ENCODE measurements at regions not wholly inside any gene's neighbourhood (a gene's known extent, or its start where the extent isn't known, plus 50 kb on each side); places are given as distances from the start of the nearest gene placed in this dataset.

DNA sequence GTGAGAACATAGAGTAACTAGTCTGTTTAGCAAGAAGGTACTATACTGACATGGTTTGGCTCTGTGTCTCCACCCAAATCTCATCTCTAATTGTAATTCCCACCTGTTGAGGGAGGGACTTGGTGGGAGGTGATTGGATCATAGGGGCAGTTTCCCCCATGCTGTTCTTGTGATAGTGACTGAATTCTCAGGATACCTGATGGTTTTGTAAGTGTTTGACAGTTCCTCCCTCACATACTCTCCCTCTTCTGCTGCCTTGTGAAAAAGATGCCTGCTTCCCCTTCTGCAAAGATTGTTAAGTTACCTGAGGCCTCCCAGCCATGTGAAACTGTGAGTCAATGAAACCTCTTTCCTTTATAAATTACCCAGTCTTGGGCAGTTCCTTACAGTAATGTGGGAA, 240.4 kb upstream of the ST8SIA4 start:
- Histone ChIP-seq H3K9ac (replicated peaks; ENCODE audit: extremely low read depth, insufficient read depth, low read length) (no peak overlapping the region), H2AFZ (ENCODE audit: low read depth, low read length) (no peak overlapping the region), H3K27me3 (ENCODE audit: control insufficient read depth in 2 of 2, insufficient read depth in 2 of 2, low read length in 2 of 2) (no peaks in the 10 kb centered on the region), H3K79me2 (ENCODE audit: control insufficient read depth, insufficient read depth, low read length) (no peaks in the 10 kb centered on the region), H3K36me3 (ENCODE audit: control insufficient read depth in 2 of 2, extremely low read depth in 1 of 2, insufficient read depth in 2 of 2, low read length in 2 of 2) (no peaks in the 10 kb centered on the region), H3K4me1 (ENCODE audit: control insufficient read depth, extremely low read depth, insufficient read depth, low read length) (no peaks in the 10 kb centered on the region), H3K4me3 (replicated peaks in 1 of 3; ENCODE audit: insufficient read depth in 1 of 3, low read depth in 1 of 3, low read length in 3 of 3) (no peak overlapping the region), H3K9me1 (replicated peaks; ENCODE audit: control insufficient read depth, extremely low read depth, insufficient read depth, low read length) (no peaks in the 10 kb centered on the region), H4K20me1 (replicated peaks; ENCODE audit: control insufficient read depth, extremely low read depth, insufficient read depth, low read length) (no peaks in the 10 kb centered on the region), H3K9me3 (replicated peaks; ENCODE audit: control insufficient read depth, insufficient read depth, low read length) (no peaks in the 10 kb centered on the region), H3K27ac (ENCODE audit: insufficient read depth, low read depth, low read length) (no peak overlapping the region), H3K4me2 (ENCODE audit: insufficient read depth, low read length) (no peak overlapping the region)
- TF ChIP-seq POLR2A (IDR thresholded peaks at IDR 0.05; ENCODE audit: low read depth, low read length) (no peak), FOS (IDR thresholded peaks at IDR 0.05; ENCODE audit: borderline replicate concordance, insufficient read depth, low read length) (no peak), MYC (IDR thresholded peaks at IDR 0.05; ENCODE audit: low read depth, low read length) (no peak), GATA2 (IDR thresholded peaks at IDR 0.05; ENCODE audit: insufficient read depth, insufficient read length, low read depth, low read length) (no peak), POLR2AphosphoS5 (IDR thresholded peaks at IDR 0.05; ENCODE audit: insufficient read depth, low read depth, low read length) (no peak)
- TF ChIP-seq, protein P1, sequence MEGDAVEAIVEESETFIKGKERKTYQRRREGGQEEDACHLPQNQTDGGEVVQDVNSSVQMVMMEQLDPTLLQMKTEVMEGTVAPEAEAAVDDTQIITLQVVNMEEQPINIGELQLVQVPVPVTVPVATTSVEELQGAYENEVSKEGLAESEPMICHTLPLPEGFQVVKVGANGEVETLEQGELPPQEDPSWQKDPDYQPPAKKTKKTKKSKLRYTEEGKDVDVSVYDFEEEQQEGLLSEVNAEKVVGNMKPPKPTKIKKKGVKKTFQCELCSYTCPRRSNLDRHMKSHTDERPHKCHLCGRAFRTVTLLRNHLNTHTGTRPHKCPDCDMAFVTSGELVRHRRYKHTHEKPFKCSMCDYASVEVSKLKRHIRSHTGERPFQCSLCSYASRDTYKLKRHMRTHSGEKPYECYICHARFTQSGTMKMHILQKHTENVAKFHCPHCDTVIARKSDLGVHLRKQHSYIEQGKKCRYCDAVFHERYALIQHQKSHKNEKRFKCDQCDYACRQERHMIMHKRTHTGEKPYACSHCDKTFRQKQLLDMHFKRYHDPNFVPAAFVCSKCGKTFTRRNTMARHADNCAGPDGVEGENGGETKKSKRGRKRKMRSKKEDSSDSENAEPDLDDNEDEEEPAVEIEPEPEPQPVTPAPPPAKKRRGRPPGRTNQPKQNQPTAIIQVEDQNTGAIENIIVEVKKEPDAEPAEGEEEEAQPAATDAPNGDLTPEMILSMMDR (IDR thresholded peaks at IDR 0.05; ENCODE audit: extremely low read depth in 1 of 2, insufficient read depth in 1 of 2, low read depth in 1 of 2, low read length in 2 of 2): no peak
- BruUV-seq (replicated peaks): no TSS peak
- FAIRE-seq (no peak), DNase-seq (ENCODE audit: low read depth, low spot score) (no peak)
- dilution Hi-C loops (cut with MboI; ENCODE audit: extremely low pct_ligation_motif_present, low sequenced_read_pairs) (no loop called here), intact Hi-C loops (cut with micrococcal nuclease) (no loop called here)
- ChIA-PET POLR2A (no interaction called here), CTCF (no interaction called here)

DNA sequence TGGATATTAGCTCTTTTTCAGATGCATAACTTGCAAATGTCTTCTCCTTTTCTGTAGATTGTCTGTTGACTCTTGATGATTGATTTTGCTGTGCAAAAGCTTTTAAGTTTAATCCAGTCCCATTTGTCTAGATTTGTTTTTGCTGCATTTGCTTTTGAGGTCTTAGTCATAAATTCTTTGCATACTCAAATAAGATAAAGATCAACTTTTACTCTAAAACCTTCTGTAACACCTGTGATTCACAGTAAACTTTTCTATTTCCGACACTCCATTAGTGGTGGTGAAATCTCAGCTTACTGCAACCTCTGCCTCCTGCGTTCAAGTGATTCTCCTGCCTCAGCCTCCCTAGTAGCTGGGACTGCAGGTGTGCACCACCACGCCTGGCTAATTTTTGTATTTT, 239.0 kb upstream of the ST8SIA4 start:
- DNase-seq (ENCODE audit: low read depth, low spot score) (no peak), FAIRE-seq (no peak)
- no peak overlapping the region for H3K27ac ChIP-seq (ENCODE audit: insufficient read depth, low read depth, low read length)
- no peak for TF ChIP-seq FOS (IDR thresholded peaks at IDR 0.05; ENCODE audit: borderline replicate concordance, insufficient read depth, low read length)
- TF ChIP-seq POLR2AphosphoS5 (IDR thresholded peaks at IDR 0.05; ENCODE audit: insufficient read depth, low read depth, low read length): no peak
- TF ChIP-seq, protein P1 (IDR thresholded peaks at IDR 0.05; ENCODE audit: extremely low read depth in 1 of 2, insufficient read depth in 1 of 2, low read depth in 1 of 2, low read length in 2 of 2): no peak
- no peak for TF ChIP-seq GATA2 (IDR thresholded peaks at IDR 0.05; ENCODE audit: insufficient read depth, insufficient read length, low read depth, low read length)
- TF ChIP-seq POLR2A (IDR thresholded peaks at IDR 0.05; ENCODE audit: low read depth, low read length): no peak
- TF ChIP-seq JUN (IDR thresholded peaks at IDR 0.05; ENCODE audit: borderline replicate concordance, insufficient read depth, insufficient read length, low read depth): no peak
- TF ChIP-seq MYC (IDR thresholded peaks at IDR 0.05; ENCODE audit: low read depth, low read length): no peak
- no peak for TF ChIP-seq EZH2 (IDR thresholded peaks at IDR 0.05; ENCODE audit: borderline replicate concordance, low read depth, low read length, severe bottlenecking)
- TF ChIP-seq, protein P2, sequence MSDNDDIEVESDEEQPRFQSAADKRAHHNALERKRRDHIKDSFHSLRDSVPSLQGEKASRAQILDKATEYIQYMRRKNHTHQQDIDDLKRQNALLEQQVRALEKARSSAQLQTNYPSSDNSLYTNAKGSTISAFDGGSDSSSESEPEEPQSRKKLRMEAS (IDR thresholded peaks at IDR 0.05; ENCODE audit: insufficient read depth, insufficient read length): no peak
- H3K9ac ChIP-seq (replicated peaks; ENCODE audit: extremely low read depth, insufficient read depth, low read length): no peak overlapping the region
- no peaks in the 10 kb centered on the region for H3K79me2 ChIP-seq (ENCODE audit: control insufficient read depth, insufficient read depth, low read length)
- no peak overlapping the region for H2AFZ ChIP-seq (ENCODE audit: low read depth, low read length)
- H4K20me1 ChIP-seq (replicated peaks; ENCODE audit: control insufficient read depth, extremely low read depth, insufficient read depth, low read length): no peaks in the 10 kb centered on the region
- no peak overlapping the region for H3K4me3 ChIP-seq (replicated peaks in 1 of 3; ENCODE audit: insufficient read depth in 1 of 3, low read depth in 1 of 3, low read length in 3 of 3)
- ChIA-PET POLR2A (no interaction called here), CTCF (no interaction called here)
- dilution Hi-C loops (cut with MboI; ENCODE audit: extremely low pct_ligation_motif_present, low sequenced_read_pairs) (no loop called here), intact Hi-C loops (cut with micrococcal nuclease) (no loop called here)
- H3K36me3 ChIP-seq (ENCODE audit: control insufficient read depth in 2 of 2, extremely low read depth in 1 of 2, insufficient read depth in 2 of 2, low read length in 2 of 2): no peaks in the 10 kb centered on the region
- H3K9me3 ChIP-seq (replicated peaks; ENCODE audit: control insufficient read depth, insufficient read depth, low read length): no peaks in the 10 kb centered on the region
- no peaks in the 10 kb centered on the region for H3K4me1 ChIP-seq (ENCODE audit: control insufficient read depth, extremely low read depth, insufficient read depth, low read length)
- H3K4me2 ChIP-seq (ENCODE audit: insufficient read depth, low read length): no peak overlapping the region
- BruUV-seq (replicated peaks): no TSS peak
- H3K27me3 ChIP-seq (ENCODE audit: control insufficient read depth in 2 of 2, insufficient read depth in 2 of 2, low read length in 2 of 2): no peaks in the 10 kb centered on the region
- no peaks in the 10 kb centered on the region for H3K9me1 ChIP-seq (replicated peaks; ENCODE audit: control insufficient read depth, extremely low read depth, insufficient read depth, low read length)
